SK-N-SH treated with all-trans-retinoic acid at 6 μM for 48 hours (cell line): ENCODE measurements at regions not wholly inside any gene's neighbourhood (a gene's known extent, or its start where the extent isn't known, plus 50 kb on each side); places are given as distances from the start of the nearest gene placed in this dataset.
A peak's percentile ranks its signal among the peaks of the same experiment; 100 is the strongest.
"Not testable (repeated sequence)": the region's sequence is repeated elsewhere in the genome, so short reads cannot be mapped to it uniquely, and the experiment has no call there.

Experiments
- ATAC-seq: fragments of 200-7000 bp; cut with Tn5 transposase; 3 replicates; pipeline ENCODE4 v1.9.1; 2020; ENCODE audit warnings: mild to moderate bottlenecking, moderate library complexity
- ISL1 ChIP-seq: fragments of 250-450 bp; sonication (Bioruptor Pico); IDR thresholded peaks from 2 replicates; pipeline ENCODE4 v2.1.2; 2022; ENCODE audit warnings: mild to moderate bottlenecking, moderate library complexity
- TCF4 ChIP-seq: fragments of 250-450 bp; sonication (Bioruptor Pico); IDR thresholded peaks from 2 replicates; pipeline ENCODE4 v1.8.0; 2021; ENCODE audit warnings: mild to moderate bottlenecking, moderate library complexity, borderline replicate concordance

DNA sequence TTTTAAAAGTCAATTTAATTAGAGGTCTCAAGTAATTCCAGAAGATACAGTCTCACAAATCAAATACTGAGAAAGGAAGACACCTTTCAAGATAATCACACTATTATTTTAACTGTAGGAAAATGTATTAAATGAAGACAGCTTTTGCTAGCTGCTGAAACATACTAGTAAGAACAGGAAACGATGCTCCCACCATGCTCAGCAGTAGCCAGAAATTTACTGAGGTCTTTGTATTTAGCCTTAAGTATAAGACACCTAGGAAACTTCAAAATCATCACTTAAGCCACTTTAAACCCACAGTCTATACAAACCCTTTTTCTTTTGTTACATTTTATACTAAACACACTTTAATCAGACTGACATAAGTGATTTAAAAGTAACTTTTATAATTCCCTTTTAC, 72.7 kb upstream of the NPIPB12 start:
- not testable (repeated sequence) for ATAC-seq

- not testable (repeated sequence) for ATAC-seq
Measured at GRCh38 chr16:29581764-29582163, 75.6 kb upstream of the NPIPB12 start.

GRCh38 chr16:29591919-29592318, 71.1 kb upstream of the SPN start:
- ATAC-seq: not testable (repeated sequence)

- ATAC-seq: peak; percentile 84
Measured at GRCh38 chr16:29594269-29594925, 68.7 kb upstream of the SPN start.

DNA sequence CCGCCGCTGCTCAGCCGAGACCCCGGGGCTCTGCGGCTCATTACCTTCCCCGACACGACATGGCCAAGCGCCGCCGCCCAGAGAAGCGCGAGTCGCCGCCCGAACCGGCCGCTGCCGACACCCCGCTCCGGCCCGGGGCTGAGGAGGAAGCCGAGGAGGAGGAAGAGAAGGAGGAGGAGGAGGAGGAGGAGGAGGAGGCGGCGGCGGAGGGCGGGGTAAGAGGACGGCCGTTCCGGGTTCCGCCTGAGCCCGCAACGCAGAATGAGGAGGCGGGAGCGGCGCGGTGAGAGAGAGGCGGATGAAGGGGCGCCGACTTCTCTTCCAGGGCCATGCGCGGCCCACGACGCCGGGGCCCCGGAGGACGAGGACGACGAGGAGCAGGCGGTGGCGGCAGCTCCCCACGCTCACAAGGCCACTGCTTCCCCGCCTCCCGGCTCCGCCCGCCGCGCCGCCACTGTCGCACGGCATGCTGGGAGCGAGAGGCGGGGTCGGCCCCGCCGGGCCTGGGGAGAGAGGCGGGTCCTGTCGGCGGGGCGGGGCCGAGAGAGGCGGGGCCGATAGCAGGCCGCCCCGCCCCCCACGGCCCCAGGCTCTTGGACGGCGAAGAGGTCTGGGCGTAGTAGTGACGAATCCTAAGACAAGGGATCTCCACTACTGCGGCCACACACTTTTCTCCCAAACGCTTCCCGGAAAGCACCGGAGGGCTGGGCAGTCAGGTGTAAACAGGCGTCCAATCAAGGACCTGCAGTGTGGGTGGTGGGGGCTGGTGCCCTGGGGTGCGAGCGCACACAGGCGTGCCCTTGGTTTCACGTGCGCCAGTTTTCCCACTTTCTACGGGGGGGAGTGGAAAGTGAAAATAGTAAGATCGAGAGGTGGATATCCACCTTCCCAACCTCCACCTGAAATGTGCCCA, 67.9 kb upstream of the SPN start:
- ATAC-seq: peak; percentile 94

GRCh38 chr16:29597030-29597429, 66.0 kb upstream of the SPN start:
- ATAC-seq: not testable (repeated sequence)

GRCh38 chr16:29600111-29601000, 62.7 kb upstream of the SPN start:
- not testable (repeated sequence) for ATAC-seq

DNA sequence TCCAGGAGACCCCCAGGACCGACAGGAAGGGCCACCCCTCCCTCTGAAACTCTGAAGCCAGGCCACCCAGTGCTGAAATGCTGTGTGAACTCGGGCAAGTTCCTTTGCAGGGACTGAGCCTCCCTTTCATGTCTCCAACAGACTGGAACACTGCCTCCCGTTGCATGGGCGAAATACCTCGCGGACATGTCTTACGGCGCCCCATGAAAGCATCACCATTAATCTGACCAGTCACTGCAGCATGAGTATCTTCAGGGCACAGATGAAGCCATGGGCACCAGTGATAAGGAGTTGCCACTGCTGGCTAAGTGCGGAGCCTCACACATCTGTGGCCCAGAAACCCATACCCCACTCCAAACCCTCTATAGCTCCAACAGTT, 60.8 kb upstream of the SPN start:
- not testable (repeated sequence) for ATAC-seq

DNA sequence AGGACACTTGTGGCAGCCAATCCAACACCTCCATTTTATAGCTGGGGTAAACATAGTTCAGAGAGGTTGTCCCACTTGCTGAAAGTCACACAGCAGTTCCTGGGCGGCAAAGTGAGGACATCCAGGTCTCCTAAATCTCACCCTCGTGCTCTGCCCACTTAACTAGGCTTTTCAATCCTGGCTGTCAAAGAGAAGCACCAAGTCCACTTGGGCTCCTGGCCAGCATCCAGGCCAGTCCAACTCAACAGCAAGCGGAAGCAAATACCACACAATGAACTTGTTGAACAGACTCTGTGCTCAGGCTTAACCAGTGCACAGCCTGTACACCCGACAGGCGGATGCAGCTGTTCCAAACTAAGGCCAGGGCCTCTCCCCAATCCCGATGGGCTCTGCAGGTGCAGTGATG, 60.4 kb upstream of the SPN start:
- ATAC-seq: not testable (repeated sequence)

DNA sequence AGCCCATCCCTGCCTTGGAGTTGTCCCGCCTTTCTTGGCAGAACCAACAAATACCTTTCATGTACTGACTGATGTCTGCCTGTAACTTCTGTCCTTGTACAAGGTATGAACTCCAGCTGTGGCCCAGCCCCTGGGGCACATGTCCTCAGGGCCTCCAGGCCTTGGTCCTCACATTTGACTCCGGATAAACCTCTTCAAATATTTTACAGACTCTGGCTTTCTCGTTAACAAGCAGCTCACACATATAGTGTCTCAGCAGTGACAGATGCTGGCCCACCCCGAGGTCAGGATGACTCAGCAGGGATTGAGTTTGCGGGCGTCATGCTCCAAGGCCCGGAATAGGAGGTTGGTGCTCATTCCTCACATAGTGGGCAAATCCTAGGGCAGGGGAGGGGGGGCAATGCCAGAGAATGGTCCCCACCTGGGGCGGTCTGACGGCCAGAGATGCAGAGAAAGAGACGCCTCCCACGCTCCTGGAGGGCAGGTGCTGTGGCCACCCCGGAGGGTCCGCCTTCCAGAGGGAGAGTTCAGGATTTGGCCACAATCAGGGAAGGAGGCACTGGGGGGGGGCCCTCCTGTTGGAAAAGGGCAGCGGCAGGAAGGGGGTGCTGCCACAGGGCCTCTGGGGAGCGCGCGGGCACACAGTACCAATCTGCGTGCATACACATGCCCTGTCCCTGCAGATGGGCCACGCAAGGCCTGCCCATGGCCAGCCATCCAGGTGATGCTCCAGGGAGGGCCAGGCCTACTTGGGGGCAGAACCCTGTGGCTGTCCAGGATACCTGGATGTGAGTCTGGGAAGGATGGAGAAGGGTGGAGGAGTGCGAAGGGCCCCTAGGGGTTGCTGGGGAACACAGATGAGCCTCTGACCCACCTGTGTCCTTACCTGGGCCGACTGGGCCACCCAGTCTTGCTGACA, 58.2 kb upstream of the SPN start:
- ATAC-seq: peak; percentile 85

DNA sequence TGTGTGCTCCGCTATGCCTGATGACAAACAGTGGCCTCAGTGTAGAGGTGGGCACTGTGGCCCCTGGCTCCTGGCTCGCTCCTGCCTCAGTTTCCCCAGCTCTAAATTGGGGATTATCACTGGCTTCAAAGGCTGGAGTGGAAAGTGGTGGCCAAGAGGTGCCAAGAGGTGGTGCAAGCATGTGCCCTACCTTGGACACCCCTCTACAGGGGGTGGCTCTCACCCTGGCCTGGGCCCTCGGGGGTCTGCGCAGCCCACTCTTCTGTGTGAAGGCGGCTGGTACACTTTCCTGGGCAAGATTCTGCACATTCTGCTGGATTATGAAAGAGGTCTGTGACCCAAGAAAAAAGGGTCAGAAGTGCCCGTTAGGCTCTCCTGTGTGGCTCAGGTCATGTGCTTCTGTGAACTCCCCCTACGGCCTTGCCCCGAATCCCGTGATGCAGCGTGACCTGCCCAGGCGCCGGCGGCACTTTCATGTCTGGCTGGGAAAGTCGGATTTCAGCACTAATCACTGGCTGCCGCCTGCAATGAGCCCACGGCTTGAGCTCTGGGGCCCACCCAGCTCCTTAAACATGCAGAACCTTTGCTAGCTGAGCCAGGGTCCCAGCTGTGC, 57.3 kb upstream of the SPN start:
- not testable (repeated sequence) for ATAC-seq

- not testable (repeated sequence) for ATAC-seq
Measured at GRCh38 chr16:29606669-29607427, 56.2 kb upstream of the SPN start.

GRCh38 chr16:29607428-29607823, 55.6 kb upstream of the SPN start:
- not testable (repeated sequence) for ATAC-seq
- TF ChIP-seq TCF4 (CRISPR knock-in tag) (0 out of 2 replicates have a peak, but pooled peaks have one; percentile 11), ISL1 (CRISPR knock-in tag) (peak; percentile 10; the same call in 1 of the 2 replicates)

- peak; percentile 60 for ATAC-seq
Measured at GRCh38 chr16:29612381-29613306, 50.4 kb upstream of the SPN start.
